Heart left ventricle (tissue), 13 donors: ENCODE measurements at regions not wholly inside any gene's neighbourhood (a gene's known extent, or its start where the extent isn't known, plus 50 kb on each side); places are given as distances from the start of the nearest gene placed in this dataset.

Experiments used
- CTCF ChIP-seq, 12 donors: fragments of 200-600 bp; sonication (generic) in 4 of 12; IDR thresholded peaks; one replicate each; pipeline versions ENCODE4 v1.5.0 to v1.8.0; 2018 to 2022; ENCODE audit warnings: antibody characterized with exemption in 12 of 12, mild to moderate bottlenecking in 5 of 12
- POLR2A ChIP-seq, 2 donors: fragments of 450-650 bp; IDR thresholded peaks; one replicate each; pipeline ENCODE4 v1.6.1; 2017; ENCODE audit warnings: antibody characterized with exemption in 2 of 2, mild to moderate bottlenecking in 2 of 2, moderate library complexity in 2 of 2
- donor health status: ischemic (EF 13 %, LVEDD 7.1; RV severe dilation, severe dysfunction).
- donor health status: DM: no; HTN: yes; CAD: no.
- donor health status: DM: no; HTN: no; CAD: no.
- donor health status: ischemic (EF 25% LVEDD 6.9; RV normal size, moderate dysfunction).
- donor health status: ischemic (EF 25% LVEDD 5.7; RV mildly dilated, moderate dysfunction).
- donor health status: ischemic (EF 35%, LVEDD 5.7; RV mildly dilated, moderate dysfunction).
- donor health status: nonischemic (EF 11% LVEDD 7.7; RV severe dilation, severe dysfunction).
- donor health status: DM: yes; HTN: yes; CAD: no.
- donor health status: PGD.
- donor health status: ischemic (EF 29% LVEDD 5.4; RV normal size, mild dysfunction).
- donor health status: nonischemic (EF 23%, LVEDD 6.1; RV moderate dilation, normal function).

- TF ChIP-seq POLR2A (IDR thresholded peaks at IDR 0.05) (no peak), CTCF (IDR thresholded peaks at IDR 0.05) (no peak)
Observed at GRCh38 chr2:48841126-48841525, 85.6 kb upstream of the LHCGR start.
